Activated CD4-positive, CD25-positive, alpha-beta regulatory T cell treated with anti-CD3 and anti-CD28 coated beads, Interleukin-2, amount 50 U/mL, for 72 hours (primary cell): ENCODE measurements at regions not wholly inside any gene's neighbourhood (a gene's known extent, or its start where the extent isn't known, plus 50 kb on each side); places are given as distances from the start of the nearest gene placed in this dataset.

Experiments
- DNase-seq: peaks from one replicate; pipeline ENCODE4 v3.0.0; 2021

- no peak for DNase-seq
These were observed 310.1 kb upstream of the MSX2 start for GRCh38 chr5:174414315-174414710.

- no peak for DNase-seq
These were observed 305.4 kb upstream of the MSX2 start for GRCh38 chr5:174418809-174419539.

- peak; percentile 77 for DNase-seq
These were observed 304.7 kb upstream of the MSX2 start for GRCh38 chr5:174419540-174420132.

GRCh38 chr5:174420651-174421407 lies 303.6 kb upstream of the MSX2 start:
- DNase-seq, result no peak

- no peak for DNase-seq
These were observed 303.0 kb upstream of the MSX2 start for GRCh38 chr5:174421408-174421805.

- DNase-seq, result no peak
These were observed 300.8 kb upstream of the MSX2 start for GRCh38 chr5:174423558-174423957.

GRCh38 chr5:174424219-174425053 lies 299.9 kb upstream of the MSX2 start:
- DNase-seq, result no peak

GRCh38 chr5:174425271-174425963 lies 299.0 kb upstream of the MSX2 start:
- no peak for DNase-seq

GRCh38 chr5:174425964-174426290 lies 298.5 kb upstream of the MSX2 start:
- no peak for DNase-seq

- DNase-seq, result no peak
These were observed 298.0 kb upstream of the MSX2 start for GRCh38 chr5:174426388-174426787.

GRCh38 chr5:174426851-174427250 lies 297.5 kb upstream of the MSX2 start:
- DNase-seq, result no peak

- DNase-seq, result no peak
These were observed 297.1 kb upstream of the MSX2 start for GRCh38 chr5:174427304-174427703.

- DNase-seq, result no peak
These were observed 295.5 kb upstream of the MSX2 start for GRCh38 chr5:174428895-174429294.

GRCh38 chr5:174430940-174431339 lies 293.4 kb upstream of the MSX2 start:
- no peak for DNase-seq

- no peak for DNase-seq
These were observed 292.9 kb upstream of the MSX2 start for GRCh38 chr5:174431504-174431903.

- DNase-seq, result no peak
These were observed 291.3 kb upstream of the MSX2 start for GRCh38 chr5:174433098-174433497.

- no peak for DNase-seq
These were observed 287.6 kb upstream of the MSX2 start for GRCh38 chr5:174436750-174437149.

GRCh38 chr5:174444479-174445188 lies 279.7 kb upstream of the MSX2 start:
- no peak for DNase-seq

- DNase-seq, result no peak
These were observed 277.9 kb upstream of the MSX2 start for GRCh38 chr5:174446446-174446845.

GRCh38 chr5:174446988-174447387 lies 277.4 kb upstream of the MSX2 start:
- no peak for DNase-seq

- no peak for DNase-seq
These were observed 276.3 kb upstream of the MSX2 start for GRCh38 chr5:174448041-174448440.

GRCh38 chr5:174448662-174449061 lies 275.7 kb upstream of the MSX2 start:
- DNase-seq, result no peak
